ENCODE measurements at regions not wholly inside any gene's neighbourhood (a gene's known extent, or its start where the extent isn't known, plus 50 kb on each side); places are given as distances from the start of the nearest gene placed in this dataset.

- peaks cover 0 to 29% of the 10 kb centered on the region in 2 experiments for H3K4me1 ChIP-seq (ENCODE audit: control insufficient read depth in 1 of 2, extremely low read depth in 1 of 2, insufficient read depth in 2 of 2, low read length in 2 of 2)
- Mint-ChIP-seq H3K36me3 (no peaks in the 10 kb centered on the region), H3K27ac (no peak overlapping the region), H3K4me1 (peaks cover 1 to 27% (median 12%) of the 10 kb centered on the region in 3 donors), H3K9me3 (no peaks in the 10 kb centered on the region), H3K4me3 (no peak overlapping the region), H3K27me3 (peaks cover 0 to 1% of the 10 kb centered on the region in 2 donors)
- WGBS (ENCODE audit: insufficient coverage), result 81% methylated on average over 21 of the region's 23 CpGs
- peaks cover 0 to 24% of the 10 kb centered on the region in 2 experiments for H3K27me3 ChIP-seq (replicated peaks in 1 of 2; ENCODE audit: control insufficient read depth in 2 of 2, extremely low read depth in 1 of 2, insufficient read depth in 2 of 2, low read length in 1 of 2)
- ATAC-seq (replicated peaks in 1 of 4) (no peak), DNase-seq (no peak)
- no peaks in the 10 kb centered on the region for H3K36me3 ChIP-seq (ENCODE audit: control insufficient read depth in 2 of 2, extremely low read depth in 1 of 2, insufficient read depth in 1 of 2, low read length in 1 of 2)
- H3K27ac ChIP-seq (ENCODE audit: low read length), result no peak overlapping the region
- no peak overlapping the region for H3K4me3 ChIP-seq (ENCODE audit: control insufficient read depth in 1 of 2, extremely low read depth in 1 of 2, low read length in 1 of 2)
- ChIA-PET POLR2A (no interaction called here), CTCF (interaction anchor here in 1 of 2 donors (0.6 kb wide), 1 partner anchor 271 kb away, joined by 7 read pairs; no protein-coding TSS in a partner anchor)
- no peaks in the 10 kb centered on the region for H3K9me3 ChIP-seq
These were observed 70.0 kb upstream of the TAF1B start for GRCh38 chr2:9772999-9773902.

- H3K36me3 Mint-ChIP-seq, result no peaks in the 10 kb centered on the region
- DNase-seq (no peak), ATAC-seq (replicated peaks in 1 of 4) (no peak)
- Histone ChIP-seq H3K4me1 (ENCODE audit: control insufficient read depth in 1 of 2, extremely low read depth in 1 of 2, insufficient read depth in 2 of 2, low read length in 2 of 2) (peaks cover 3 to 35% of the 10 kb centered on the region in 2 experiments), H3K4me3 (ENCODE audit: control insufficient read depth in 1 of 2, extremely low read depth in 1 of 2, low read length in 1 of 2) (no peak overlapping the region), H3K27me3 (replicated peaks in 1 of 2; ENCODE audit: control insufficient read depth in 2 of 2, extremely low read depth in 1 of 2, insufficient read depth in 2 of 2, low read length in 1 of 2) (peaks cover 0 to 18% of the 10 kb centered on the region in 2 experiments), H3K36me3 (ENCODE audit: control insufficient read depth in 2 of 2, extremely low read depth in 1 of 2, insufficient read depth in 1 of 2, low read length in 1 of 2) (no peaks in the 10 kb centered on the region), H3K9me3 (no peaks in the 10 kb centered on the region), H3K27ac (ENCODE audit: low read length) (no peak overlapping the region)
- H3K27ac Mint-ChIP-seq, result no peak overlapping the region
- H3K4me3 Mint-ChIP-seq, result no peak overlapping the region
- H3K9me3 Mint-ChIP-seq, result no peaks in the 10 kb centered on the region
- peaks cover 7 to 30% (median 18%) of the 10 kb centered on the region in 3 donors for H3K4me1 Mint-ChIP-seq
- H3K27me3 Mint-ChIP-seq, result peaks cover 0 to 1% of the 10 kb centered on the region in 2 donors
- 40% methylated on average over 3 of the region's 3 CpGs for WGBS (ENCODE audit: insufficient coverage)
- POLR2A ChIA-PET, result no interaction called here
- CTCF ChIA-PET, result no interaction called here
These were observed 69.4 kb upstream of the TAF1B start for GRCh38 chr2:9773903-9774239.

- ChIA-PET POLR2A (no interaction called here), CTCF (no interaction called here)
- no peak for ATAC-seq (replicated peaks in 1 of 4)
- Histone ChIP-seq H3K27me3 (replicated peaks in 1 of 2; ENCODE audit: control insufficient read depth in 2 of 2, extremely low read depth in 1 of 2, insufficient read depth in 2 of 2, low read length in 1 of 2) (peaks cover 0 to 14% of the 10 kb centered on the region in 2 experiments), H3K27ac (ENCODE audit: low read length) (no peak overlapping the region), H3K4me1 (ENCODE audit: control insufficient read depth in 1 of 2, extremely low read depth in 1 of 2, insufficient read depth in 2 of 2, low read length in 2 of 2) (peaks cover 7 to 37% of the 10 kb centered on the region in 2 experiments), H3K9me3 (no peaks in the 10 kb centered on the region), H3K4me3 (ENCODE audit: control insufficient read depth in 1 of 2, extremely low read depth in 1 of 2, low read length in 1 of 2) (no peak overlapping the region), H3K36me3 (ENCODE audit: control insufficient read depth in 2 of 2, extremely low read depth in 1 of 2, insufficient read depth in 1 of 2, low read length in 1 of 2) (no peaks in the 10 kb centered on the region)
- 78% methylated on average over 12 of the region's 12 CpGs for WGBS (ENCODE audit: insufficient coverage)
- DNase-seq, result no peak
- peaks cover 11 to 33% (median 20%) of the 10 kb centered on the region in 3 donors for H3K4me1 Mint-ChIP-seq
- no peak overlapping the region for H3K27ac Mint-ChIP-seq
- no peaks in the 10 kb centered on the region for H3K9me3 Mint-ChIP-seq
- H3K27me3 Mint-ChIP-seq, result peaks cover 0 to 1% of the 10 kb centered on the region in 2 donors
- no peak overlapping the region for H3K4me3 Mint-ChIP-seq
- H3K36me3 Mint-ChIP-seq, result no peaks in the 10 kb centered on the region
These were observed 69.0 kb upstream of the TAF1B start for GRCh38 chr2:9774266-9774665.

GRCh38 chr2:9775351-9775750, 67.9 kb upstream of the TAF1B start:
- no peak for ATAC-seq (replicated peaks in 1 of 4)
- POLR2A ChIA-PET, result interaction anchor here in 1 of 2 donors (0.6 kb wide), 1 partner anchor 557 kb away, joined by 4 read pairs; no protein-coding TSS in a partner anchor

GRCh38 chr2:9775999-9776712, 67.1 kb upstream of the TAF1B start:
- Mint-ChIP-seq H3K27me3 (no peaks in the 10 kb centered on the region), H3K4me3 (no peak overlapping the region), H3K9me3 (no peaks in the 10 kb centered on the region), H3K36me3 (no peaks in the 10 kb centered on the region), H3K27ac (no peak overlapping the region), H3K4me1 (peaks cover 26 to 39% (median 27%) of the 10 kb centered on the region in 3 donors)
- DNase-seq, result no peak
- Histone ChIP-seq H3K4me1 (ENCODE audit: control insufficient read depth in 1 of 2, extremely low read depth in 1 of 2, insufficient read depth in 2 of 2, low read length in 2 of 2) (peaks cover 18 to 37% of the 10 kb centered on the region in 2 experiments), H3K27ac (ENCODE audit: low read length) (no peak overlapping the region), H3K27me3 (replicated peaks in 1 of 2; ENCODE audit: control insufficient read depth in 2 of 2, extremely low read depth in 1 of 2, insufficient read depth in 2 of 2, low read length in 1 of 2) (peaks cover 0 to 3% of the 10 kb centered on the region in 2 experiments), H3K9me3 (no peaks in the 10 kb centered on the region), H3K36me3 (ENCODE audit: control insufficient read depth in 2 of 2, extremely low read depth in 1 of 2, insufficient read depth in 1 of 2, low read length in 1 of 2) (no peaks in the 10 kb centered on the region), H3K4me3 (ENCODE audit: control insufficient read depth in 1 of 2, extremely low read depth in 1 of 2, low read length in 1 of 2) (no peak overlapping the region)
- POLR2A ChIA-PET, result interaction anchor here in 1 of 2 donors (0.6 kb wide), 1 partner anchor 556 kb away, joined by 4 read pairs; no protein-coding TSS in a partner anchor
- CTCF ChIA-PET, result no interaction called here
- 84% methylated on average over 5 of the region's 9 CpGs for WGBS (ENCODE audit: insufficient coverage)
- ATAC-seq (replicated peaks in 1 of 4), result no peak

More at GRCh38 chr2:9775351-9775750, 67.9 kb upstream of the TAF1B start:
- H3K4me1 Mint-ChIP-seq, result peaks cover 21 to 34% (median 22%) of the 10 kb centered on the region in 3 donors
- CTCF ChIA-PET, result no interaction called here
- H3K36me3 ChIP-seq (ENCODE audit: control insufficient read depth in 2 of 2, extremely low read depth in 1 of 2, insufficient read depth in 1 of 2, low read length in 1 of 2), result no peaks in the 10 kb centered on the region
- H3K4me3 Mint-ChIP-seq, result no peak overlapping the region
- H3K27me3 Mint-ChIP-seq, result no peaks in the 10 kb centered on the region
- H3K27me3 ChIP-seq (replicated peaks in 1 of 2; ENCODE audit: control insufficient read depth in 2 of 2, extremely low read depth in 1 of 2, insufficient read depth in 2 of 2, low read length in 1 of 2), result peaks cover 0 to 10% of the 10 kb centered on the region in 2 experiments
- no peak overlapping the region for H3K27ac ChIP-seq (ENCODE audit: low read length)
- no peaks in the 10 kb centered on the region for H3K9me3 ChIP-seq
- no peak for DNase-seq
- H3K4me3 ChIP-seq (ENCODE audit: control insufficient read depth in 1 of 2, extremely low read depth in 1 of 2, low read length in 1 of 2), result no peak overlapping the region
- no peaks in the 10 kb centered on the region for H3K9me3 Mint-ChIP-seq
- no peak overlapping the region for H3K27ac Mint-ChIP-seq
- WGBS (ENCODE audit: insufficient coverage), result 86% methylated on average over 7 of the region's 9 CpGs
- no peaks in the 10 kb centered on the region for H3K36me3 Mint-ChIP-seq
- H3K4me1 ChIP-seq (ENCODE audit: control insufficient read depth in 1 of 2, extremely low read depth in 1 of 2, insufficient read depth in 2 of 2, low read length in 2 of 2), result peaks cover 18 to 37% of the 10 kb centered on the region in 2 experiments

GRCh38 chr2:9777081-9777480, 66.2 kb upstream of the TAF1B start:
- Mint-ChIP-seq H3K36me3 (no peaks in the 10 kb centered on the region), H3K9me3 (no peaks in the 10 kb centered on the region), H3K27ac (no peak overlapping the region), H3K4me1 (peaks cover 30 to 43% (median 31%) of the 10 kb centered on the region in 3 donors), H3K27me3 (no peaks in the 10 kb centered on the region), H3K4me3 (no peak overlapping the region)
- Histone ChIP-seq H3K36me3 (ENCODE audit: control insufficient read depth in 2 of 2, extremely low read depth in 1 of 2, insufficient read depth in 1 of 2, low read length in 1 of 2) (no peaks in the 10 kb centered on the region), H3K9me3 (no peaks in the 10 kb centered on the region), H3K27ac (ENCODE audit: low read length) (no peak overlapping the region), H3K4me3 (ENCODE audit: control insufficient read depth in 1 of 2, extremely low read depth in 1 of 2, low read length in 1 of 2) (no peak overlapping the region), H3K27me3 (replicated peaks in 1 of 2; ENCODE audit: control insufficient read depth in 2 of 2, extremely low read depth in 1 of 2, insufficient read depth in 2 of 2, low read length in 1 of 2) (peaks cover 0 to 3% of the 10 kb centered on the region in 2 experiments), H3K4me1 (ENCODE audit: control insufficient read depth in 1 of 2, extremely low read depth in 1 of 2, insufficient read depth in 2 of 2, low read length in 2 of 2) (peaks cover 18 to 43% of the 10 kb centered on the region in 2 experiments)
- DNase-seq (no peak), ATAC-seq (replicated peaks in 1 of 4) (no peak)
- ChIA-PET CTCF (no interaction called here), POLR2A (no interaction called here)
- WGBS (ENCODE audit: insufficient coverage), result 84% methylated on average over 6 of the region's 6 CpGs
